H1 (cell line): ENCODE measurements at regions not wholly inside any gene's neighbourhood (a gene's known extent, or its start where the extent isn't known, plus 50 kb on each side); places are given as distances from the start of the nearest gene placed in this dataset.

Experiments
- CTCF ChIA-PET: fragments of 300-600 bp; sonication (Branson Sonifier 250); formaldehyde crosslinking; loops from one replicate; lab custom pipeline; 2021; ENCODE audit not compliant: partially characterized antibody; lab: Charles Lee
- POLR2A ChIA-PET: fragments of 300-600 bp; sonication (Branson Sonifier 250); formaldehyde crosslinking; loops from one replicate; lab custom pipeline; 2021; ENCODE audit warnings: inconsistent platforms; ENCODE audit not compliant: partially characterized antibody; lab: Charles Lee
- DNase-seq, 2 experiments: peaks; one replicate each; pipeline versions ENCODE4 v3.0.0 to v3.0.0-alpha.2; 2010 to 2022; ENCODE audit warnings: low spot score in 2 of 2, low read depth in 1 of 2, mixed read lengths in 1 of 2
- FAIRE-seq: peaks from 2 replicates; lab custom pipeline; 2011; peaks lifted over from hg19 to GRCh38; lab: Jason Lieb, UNC
- H2AFZ ChIP-seq: 2 replicates; pipeline ENCODE4 v1.8.1; 2012; ENCODE audit warnings: low read length, inconsistent platforms
- H2AK5ac ChIP-seq: 2 replicates; pipeline ENCODE4 v1.6.1; 2013; ENCODE audit warnings: low read depth, low read length
- H2BK120ac ChIP-seq: replicated peaks from 2 replicates; pipeline ENCODE3; 2013; ENCODE audit warnings: low read depth, low read length, inconsistent platforms
- H2BK12ac ChIP-seq: 2 replicates; pipeline ENCODE4 v1.6.1; 2013; ENCODE audit warnings: low read depth, low read length
- H2BK15ac ChIP-seq: 2 replicates; pipeline ENCODE4 v1.6.1; 2013; ENCODE audit warnings: low read length
- H2BK20ac ChIP-seq: 2 replicates; pipeline ENCODE4 v1.6.1; 2013; ENCODE audit warnings: low read length
- H2BK5ac ChIP-seq: 2 replicates; pipeline ENCODE4 v1.6.1; 2013; ENCODE audit warnings: low read depth, low read length
- H3K14ac ChIP-seq: 2 replicates; pipeline ENCODE4 v1.6.1; 2013; ENCODE audit warnings: inconsistent platforms; ENCODE audit not compliant: insufficient read length
- H3K18ac ChIP-seq: 2 replicates; pipeline ENCODE4 v1.6.1; 2013; ENCODE audit warnings: low read length; ENCODE audit errors: extremely low read depth
- H3K23ac ChIP-seq: 2 replicates; pipeline ENCODE4 v1.6.1; 2013; ENCODE audit warnings: inconsistent platforms; ENCODE audit not compliant: insufficient read length
- H3K23me2 ChIP-seq: 2 replicates; pipeline ENCODE4 v1.6.1; 2013; ENCODE audit warnings: low read depth, low read length
- H3K27ac ChIP-seq: 2 replicates; pipeline ENCODE4 v1.6.1; 2011; ENCODE audit warnings: low read depth, low read length, inconsistent platforms
- H3K27me3 ChIP-seq, 4 experiments: replicated peaks in 1 of 4; 1 replicate in 1 of 4; 2 replicates in 3 of 4; pipeline versions ENCODE4 v1.6.1 to v1.8.1; 2011 to 2013; ENCODE audit warnings: low read length in 3 of 4, mild to moderate bottlenecking in 3 of 4, inconsistent platforms in 2 of 4, mixed read lengths in 2 of 4, moderate library complexity in 1 of 4; ENCODE audit not compliant: control insufficient read depth in 3 of 4, insufficient read depth in 3 of 4; ENCODE audit errors: extremely low read depth in 1 of 4
- H3K36me3 ChIP-seq, 4 experiments: 2 replicates each; pipeline versions ENCODE4 v1.6.1 to v1.8.1; 2011 to 2013; ENCODE audit warnings: mild to moderate bottlenecking in 4 of 4, low read length in 3 of 4, moderate library complexity in 2 of 4, control low read depth in 1 of 4, inconsistent platforms in 1 of 4; ENCODE audit not compliant: insufficient read depth in 4 of 4, control insufficient read depth in 2 of 4
- H3K4ac ChIP-seq: replicated peaks from 2 replicates; pipeline ENCODE3; 2013; ENCODE audit warnings: low read length, low read depth, mixed read lengths, inconsistent platforms; ENCODE audit not compliant: insufficient read length
- H3K4me1 ChIP-seq, 4 experiments: replicated peaks in 1 of 4; 1 replicate in 1 of 4; 2 replicates in 3 of 4; pipeline versions ENCODE4 v1.6.1 to v1.8.1; 2011 to 2013; ENCODE audit warnings: low read length in 3 of 4, inconsistent platforms in 2 of 4, mixed read lengths in 1 of 4; ENCODE audit not compliant: insufficient read depth in 4 of 4, control insufficient read depth in 3 of 4
- H3K4me2 ChIP-seq, 2 experiments: 2 replicates each; pipeline versions ENCODE4 v1.6.1 to v1.8.1; 2011 to 2013; ENCODE audit warnings: low read depth in 2 of 2, low read length in 2 of 2, control low read depth in 1 of 2, inconsistent platforms in 1 of 2, mild to moderate bottlenecking in 1 of 2; ENCODE audit not compliant: insufficient read depth in 1 of 2
- H3K4me3 ChIP-seq, 4 experiments: fragments of 200-600, 300-600 bp in 1 of 4; sonication (generic), shearing (Covaris generic), sonication (Bioruptor Twin) in 1 of 4; 2 replicates each; pipeline versions ENCODE4 v1.5.1 to v1.8.1; 2011 to 2016; ENCODE audit warnings: low read length in 4 of 4, low read depth in 3 of 4, control low read depth in 2 of 4, inconsistent platforms in 2 of 4, mild to moderate bottlenecking in 2 of 4, mixed read lengths in 1 of 4, moderate library complexity in 1 of 4; ENCODE audit not compliant: insufficient read depth in 2 of 4; ENCODE audit errors: extremely low read depth in 1 of 4
- H3K56ac ChIP-seq: replicated peaks from 2 replicates; pipeline ENCODE3; 2013; ENCODE audit warnings: low read depth, mild to moderate bottlenecking, mixed read lengths, low read length, inconsistent platforms; ENCODE audit not compliant: insufficient read length
- H3K79me1 ChIP-seq: 2 replicates; pipeline ENCODE4 v1.6.1; 2013; ENCODE audit warnings: low read depth, low read length, control low read depth
- H3K79me2 ChIP-seq, 2 experiments: 2 replicates each; pipeline versions ENCODE4 v1.6.1 to v1.8.1; 2012 to 2013; ENCODE audit warnings: low read length in 2 of 2, mild to moderate bottlenecking in 2 of 2, inconsistent platforms in 1 of 2; ENCODE audit not compliant: insufficient read depth in 2 of 2, control insufficient read depth in 1 of 2
- H3K9ac ChIP-seq, 4 experiments: replicated peaks in 1 of 4; 1 replicate in 1 of 4; 2 replicates in 3 of 4; pipeline versions ENCODE4 v1.6.1 to v1.8.1; 2011 to 2013; ENCODE audit warnings: low read depth in 3 of 4, low read length in 3 of 4, control low read depth in 2 of 4, mild to moderate bottlenecking in 2 of 4, moderate library complexity in 2 of 4, inconsistent platforms in 1 of 4; ENCODE audit errors: extremely low read depth in 1 of 4
- H3K9me3 ChIP-seq, 2 experiments: 2 replicates each; pipeline versions ENCODE4 v1.6.1 to v1.8.1; 2012 to 2013; ENCODE audit warnings: mild to moderate bottlenecking in 2 of 2, moderate library complexity in 2 of 2, control low read depth in 1 of 2, inconsistent platforms in 1 of 2, low read depth in 1 of 2, low read length in 1 of 2, mixed read lengths in 1 of 2; ENCODE audit not compliant: insufficient read depth in 2 of 2
- H4K20me1 ChIP-seq, 2 experiments: replicated peaks in 1 of 2; 2 replicates each; pipeline versions ENCODE3 to v1.8.1; 2011 to 2013; ENCODE audit warnings: inconsistent platforms in 2 of 2, low read length in 2 of 2, mild to moderate bottlenecking in 1 of 2; ENCODE audit not compliant: insufficient read depth in 2 of 2, control insufficient read depth in 1 of 2
- H4K5ac ChIP-seq: 2 replicates; pipeline ENCODE4 v1.6.1; 2013; ENCODE audit warnings: low read length, low read depth, mixed read lengths, inconsistent platforms; ENCODE audit not compliant: insufficient read length
- H4K8ac ChIP-seq: 2 replicates; pipeline ENCODE4 v1.8.0; 2013; ENCODE audit warnings: mild to moderate bottlenecking, moderate library complexity, low read length, inconsistent platforms; ENCODE audit not compliant: insufficient read depth; ENCODE audit errors: extremely low read depth
- H4K91ac ChIP-seq: replicated peaks from 2 replicates; pipeline ENCODE3; 2013; ENCODE audit warnings: low read length, mixed read lengths, inconsistent platforms; ENCODE audit not compliant: insufficient read length
- CHD2 ChIP-seq: IDR thresholded peaks from 2 replicates; pipeline ENCODE4 v1.6.1; 2012; ENCODE audit warnings: low read length, improper control_type of control experiment
- CTBP2 ChIP-seq: IDR thresholded peaks from 2 replicates; pipeline ENCODE4 v1.7.0; 2011; ENCODE audit warnings: borderline replicate concordance, mild to moderate bottlenecking, moderate library complexity, mixed read lengths, low read length; ENCODE audit not compliant: insufficient read depth, insufficient read length
- RBBP5 ChIP-seq: IDR thresholded peaks from 2 replicates; pipeline ENCODE4 v1.7.1; 2012; ENCODE audit warnings: low read depth, mild to moderate bottlenecking, inconsistent platforms, low read length, moderate library complexity, borderline replicate concordance
- SAP30 ChIP-seq: fragments of 300-600 bp; sonication (generic); IDR thresholded peaks from 2 replicates; pipeline ENCODE4 v1.7.1; 2012; ENCODE audit warnings: low read length, moderate library complexity, mild to moderate bottlenecking, inconsistent platforms; ENCODE audit not compliant: insufficient read depth, insufficient replicate concordance
- TAF7 ChIP-seq: optimal IDR thresholded peaks from 2 replicates; pipeline ENCODE3; 2011; ENCODE audit warnings: low read depth, mild to moderate bottlenecking, inconsistent platforms, low read length, moderate library complexity, borderline replicate concordance
- WGBS, 2 experiments: shearing (Covaris generic) in 1 of 2; methylation state at CpG; one replicate each; pipeline versions ENCODE4 v1.1.6 to v1.1.7; 2013 to 2015; ENCODE audit warnings: low lambda C conversion rate in 2 of 2, mixed read lengths in 2 of 2, inconsistent platforms in 1 of 2, low coverage in 1 of 2, missing lambda C conversion rate in 1 of 2; ENCODE audit not compliant: insufficient replicate concordance in 2 of 2, insufficient coverage in 1 of 2, insufficient read length in 1 of 2; ENCODE audit errors: extremely low coverage in 1 of 2, missing lambda C conversion rate in 1 of 2; 5-methylcytosine and 5-hydroxymethylcytosine counted together
- TF ChIP-seq, protein P1 (sequence below), 3 experiments: IDR thresholded peaks; 1 replicate in 2 of 3; 2 replicates in 1 of 3; pipeline versions ENCODE4 v1.5.1 to v1.6.1; 2011; ENCODE audit warnings: low read length in 3 of 3, mild to moderate bottlenecking in 3 of 3, inconsistent platforms in 2 of 3, low read depth in 1 of 3, moderate library complexity in 1 of 3; ENCODE audit not compliant: insufficient read depth in 1 of 3; ENCODE audit errors: control extremely low read depth in 1 of 3

DNA sequence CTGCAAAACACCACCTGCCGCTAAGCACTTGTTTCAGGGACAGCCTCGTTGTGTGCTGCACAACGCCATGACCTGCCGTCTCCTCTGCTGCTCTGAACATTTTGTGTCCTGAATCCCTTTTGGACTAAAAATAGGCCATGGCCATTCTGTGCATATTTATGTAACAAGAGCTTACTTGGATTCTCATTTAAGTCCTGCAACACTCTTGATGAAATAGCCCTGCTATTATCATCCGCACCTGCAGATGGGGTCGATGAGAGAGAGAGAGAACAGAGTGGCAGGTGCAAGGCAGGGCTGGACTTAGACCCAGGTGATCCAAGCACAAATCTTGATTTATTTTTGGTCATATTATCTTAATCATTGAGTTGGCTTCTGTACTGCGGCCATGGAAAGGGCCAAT, 121.2 kb upstream of the PRKCQ start:
- H2BK20ac ChIP-seq, result 0 out of 2 replicates have a peak overlapping the region, but pooled peaks have one; percentile 15
- no peak overlapping the region for H3K14ac ChIP-seq
- no peaks in the 10 kb centered on the region for H3K27me3 ChIP-seq
- H2BK120ac ChIP-seq, result no peak overlapping the region
- H2BK5ac ChIP-seq, result no peak overlapping the region
- no peak overlapping the region for H2BK15ac ChIP-seq
- no peak overlapping the region for H3K27ac ChIP-seq
- H3K4me1 ChIP-seq, result no peaks in the 10 kb centered on the region
- no peak overlapping the region for H3K4ac ChIP-seq
- H4K8ac ChIP-seq, result no peak overlapping the region
- H3K4me3 ChIP-seq, result no peak overlapping the region
- H4K20me1 ChIP-seq, result no peaks in the 10 kb centered on the region
- 77% methylated on average over 7 of the region's 7 CpGs; no CpG with 5 or more reads in 1 of the 2 experiments for WGBS, 2 experiments
- no peak overlapping the region for H3K18ac ChIP-seq
- DNase-seq (peak in 1 of 2 experiments; percentile 60), FAIRE-seq (peak; percentile 69)
- H2BK12ac ChIP-seq, result no peak overlapping the region
- H3K9ac ChIP-seq, result no peak overlapping the region
- no peak overlapping the region for H2AK5ac ChIP-seq
- H3K23me2 ChIP-seq, result no peaks in the 10 kb centered on the region
- H3K56ac ChIP-seq, result no peak overlapping the region
- H3K9me3 ChIP-seq, result no peaks in the 10 kb centered on the region
- ChIA-PET CTCF (interaction anchor here (0.6 to 5.2 kb wide), 14 partner anchors 10 to 294 kb away, joined by 3 to 28 read pairs (median 3); no protein-coding TSS in a partner anchor), POLR2A (no interaction called here)
- H3K36me3 ChIP-seq, result no peaks in the 10 kb centered on the region
- no peak overlapping the region for H4K91ac ChIP-seq
- H4K5ac ChIP-seq, result no peak overlapping the region
- H3K79me1 ChIP-seq, result no peaks in the 10 kb centered on the region
- H3K23ac ChIP-seq, result no peak overlapping the region
- H3K79me2 ChIP-seq, result no peaks in the 10 kb centered on the region
- H2AFZ ChIP-seq, result no peak overlapping the region
- no peak overlapping the region for H3K4me2 ChIP-seq
- TF ChIP-seq CTBP2 (no peak), RBBP5 (no peak), SAP30 (no peak), TAF7 (no peak), CHD2 (no peak)
- TF ChIP-seq, protein P1, sequence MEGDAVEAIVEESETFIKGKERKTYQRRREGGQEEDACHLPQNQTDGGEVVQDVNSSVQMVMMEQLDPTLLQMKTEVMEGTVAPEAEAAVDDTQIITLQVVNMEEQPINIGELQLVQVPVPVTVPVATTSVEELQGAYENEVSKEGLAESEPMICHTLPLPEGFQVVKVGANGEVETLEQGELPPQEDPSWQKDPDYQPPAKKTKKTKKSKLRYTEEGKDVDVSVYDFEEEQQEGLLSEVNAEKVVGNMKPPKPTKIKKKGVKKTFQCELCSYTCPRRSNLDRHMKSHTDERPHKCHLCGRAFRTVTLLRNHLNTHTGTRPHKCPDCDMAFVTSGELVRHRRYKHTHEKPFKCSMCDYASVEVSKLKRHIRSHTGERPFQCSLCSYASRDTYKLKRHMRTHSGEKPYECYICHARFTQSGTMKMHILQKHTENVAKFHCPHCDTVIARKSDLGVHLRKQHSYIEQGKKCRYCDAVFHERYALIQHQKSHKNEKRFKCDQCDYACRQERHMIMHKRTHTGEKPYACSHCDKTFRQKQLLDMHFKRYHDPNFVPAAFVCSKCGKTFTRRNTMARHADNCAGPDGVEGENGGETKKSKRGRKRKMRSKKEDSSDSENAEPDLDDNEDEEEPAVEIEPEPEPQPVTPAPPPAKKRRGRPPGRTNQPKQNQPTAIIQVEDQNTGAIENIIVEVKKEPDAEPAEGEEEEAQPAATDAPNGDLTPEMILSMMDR (IDR thresholded peaks at IDR 0.05; ENCODE audit: control extremely low read depth in 1 of 3, insufficient read depth in 1 of 3, low read depth in 1 of 3, low read length in 3 of 3), result peak; percentile 37 to 59 (median 39)
